Karpas-422 (cell line): ENCODE measurements at regions not wholly inside any gene's neighbourhood (a gene's known extent, or its start where the extent isn't known, plus 50 kb on each side); places are given as distances from the start of the nearest gene placed in this dataset.

Experiments used
- DNase-seq: peaks from one replicate; pipeline ENCODE4 v3.0.0-alpha.2; 2015
- H2AFZ ChIP-seq: fragments of 200-600 bp; sonication (generic); 2 replicates; pipeline ENCODE4 v1.6.1; 2014; ENCODE audit warnings: antibody characterized with exemption, low read length, mixed read lengths
- H3K27ac ChIP-seq: fragments of 200-600 bp; sonication (generic); 2 replicates; pipeline ENCODE4 v1.5.1; 2014; ENCODE audit warnings: mild to moderate bottlenecking, low read length, moderate library complexity
- H3K27me3 ChIP-seq: fragments of 200-600 bp; sonication (generic); 2 replicates; pipeline ENCODE4 v1.6.1; 2014; ENCODE audit warnings: low read length, mixed read lengths
- H3K36me3 ChIP-seq: fragments of 200-600 bp; sonication (generic); 2 replicates; pipeline ENCODE4 v1.6.1; 2014; ENCODE audit warnings: low read length, mixed read lengths; ENCODE audit not compliant: insufficient read depth
- H3K4me1 ChIP-seq: fragments of 200-600 bp; sonication (generic); 2 replicates; pipeline ENCODE4 v1.6.1; 2014; ENCODE audit warnings: mild to moderate bottlenecking, low read length, mixed read lengths
- H3K4me2 ChIP-seq: fragments of 200-600 bp; sonication (generic); 2 replicates; pipeline ENCODE4 v1.6.1; 2014; ENCODE audit warnings: low read length, low read depth, mild to moderate bottlenecking; ENCODE audit not compliant: poor library complexity, severe bottlenecking
- H3K4me3 ChIP-seq: fragments of 200-600 bp; sonication (generic); 2 replicates; pipeline ENCODE4 v1.5.1; 2014; ENCODE audit warnings: mild to moderate bottlenecking, antibody characterized with exemption, low read length, mixed read lengths
- H3K79me2 ChIP-seq: fragments of 200-600 bp; sonication (generic); 2 replicates; pipeline ENCODE4 v1.6.1; 2014; ENCODE audit warnings: mild to moderate bottlenecking, low read length, mixed read lengths
- H3K9ac ChIP-seq: fragments of 200-600 bp; sonication (generic); 2 replicates; pipeline ENCODE4 v1.6.0; 2014; ENCODE audit warnings: low read length
- H3K9me2 ChIP-seq: fragments of 200-600 bp; sonication (generic), shearing (Covaris generic); replicated peaks from 2 replicates; pipeline ENCODE4 v1.6.0; 2014; ENCODE audit warnings: mild to moderate bottlenecking, low read length, moderate library complexity; ENCODE audit not compliant: insufficient read depth
- H3K9me3 ChIP-seq: fragments of 300-700, 200-600 bp; sonication (generic); 2 replicates; pipeline ENCODE4 v1.6.1; 2014; ENCODE audit warnings: low read length, mixed read lengths
- H4K20me1 ChIP-seq: fragments of 200-600 bp; sonication (generic); 2 replicates; pipeline ENCODE4 v1.6.1; 2014; ENCODE audit warnings: mild to moderate bottlenecking, antibody characterized with exemption, low read length, low read depth; ENCODE audit not compliant: insufficient read depth

DNA sequence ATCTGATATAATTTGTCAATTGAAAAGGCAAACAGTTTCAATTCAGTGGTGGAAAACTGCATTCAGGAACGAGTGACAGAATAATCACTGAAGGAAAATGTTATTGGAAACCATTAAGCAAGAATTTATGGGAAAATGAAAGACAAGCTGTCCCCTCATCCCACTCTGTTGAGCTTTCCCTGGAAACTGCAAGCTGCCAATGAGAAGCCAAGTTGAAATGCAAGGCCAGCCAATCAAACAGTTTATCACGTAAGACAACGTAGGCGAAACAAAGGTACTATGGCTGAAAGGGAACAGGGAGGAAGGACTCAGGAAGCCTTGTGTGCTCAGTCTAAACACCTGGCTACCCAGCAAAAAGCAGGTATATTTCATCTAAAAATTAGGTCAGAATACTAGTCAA, 187.9 kb upstream of the ATP10A start:
- no peak for DNase-seq
- Histone ChIP-seq H3K36me3 (no peaks in the 10 kb centered on the region), H3K4me2 (no peak overlapping the region), H3K27ac (no peak overlapping the region), H4K20me1 (no peaks in the 10 kb centered on the region), H3K9me2 (no peaks in the 10 kb centered on the region), H3K9me3 (peaks cover 25% of the 10 kb centered on the region), H2AFZ (no peak overlapping the region), H3K4me3 (no peak overlapping the region), H3K79me2 (no peaks in the 10 kb centered on the region), H3K27me3 (no peaks in the 10 kb centered on the region), H3K4me1 (no peaks in the 10 kb centered on the region), H3K9ac (no peak overlapping the region)

GRCh38 chr15:26049900-26050657, 187.0 kb upstream of the ATP10A start:
- peaks cover 25% of the 10 kb centered on the region for H3K9me3 ChIP-seq
- H3K79me2 ChIP-seq = no peaks in the 10 kb centered on the region
- no peak overlapping the region for H2AFZ ChIP-seq
- H3K4me3 ChIP-seq = no peak overlapping the region
- no peaks in the 10 kb centered on the region for H4K20me1 ChIP-seq
- H3K27ac ChIP-seq = no peak overlapping the region
- no peaks in the 10 kb centered on the region for H3K27me3 ChIP-seq
- no peaks in the 10 kb centered on the region for H3K4me1 ChIP-seq
- no peak for DNase-seq
- no peaks in the 10 kb centered on the region for H3K9me2 ChIP-seq
- H3K4me2 ChIP-seq = no peak overlapping the region
- H3K9ac ChIP-seq = no peak overlapping the region
- no peaks in the 10 kb centered on the region for H3K36me3 ChIP-seq

GRCh38 chr15:26048669-26049068, 185.5 kb upstream of the ATP10A start:
- no peaks in the 10 kb centered on the region for H3K9me2 ChIP-seq
- no peak overlapping the region for H2AFZ ChIP-seq
- no peak for DNase-seq

DNA sequence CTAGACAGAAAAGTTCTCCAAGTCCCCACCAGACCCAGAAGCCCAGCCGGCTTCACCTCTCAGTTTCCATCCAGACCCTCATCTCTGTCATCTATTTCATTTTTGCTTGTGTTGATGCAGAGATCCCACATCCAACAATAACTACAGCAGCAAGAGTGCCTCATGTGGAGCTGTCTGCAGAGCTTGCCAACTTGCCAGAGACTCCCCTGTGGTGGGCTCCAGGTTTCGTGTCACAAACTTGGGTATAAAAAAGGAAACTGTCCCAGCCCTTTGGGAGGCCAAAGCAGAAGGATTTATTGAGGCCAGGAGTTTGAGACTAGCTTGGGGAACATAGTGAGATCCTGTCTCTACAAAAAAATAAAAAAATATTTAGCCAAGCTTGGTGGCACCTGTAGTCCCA, 182.4 kb upstream of the ATP10A start:
- no peak overlapping the region for H3K4me3 ChIP-seq
- no peaks in the 10 kb centered on the region for H3K4me1 ChIP-seq
- H2AFZ ChIP-seq = no peak overlapping the region
- no peak overlapping the region for H3K9ac ChIP-seq
- peaks cover 28% of the 10 kb centered on the region for H3K9me3 ChIP-seq
- no peak for DNase-seq
- H3K36me3 ChIP-seq = no peaks in the 10 kb centered on the region
- no peaks in the 10 kb centered on the region for H3K27me3 ChIP-seq
- H3K79me2 ChIP-seq = no peaks in the 10 kb centered on the region
- no peak overlapping the region for H3K27ac ChIP-seq
- no peak overlapping the region for H3K4me2 ChIP-seq
- no peaks in the 10 kb centered on the region for H4K20me1 ChIP-seq
- H3K9me2 ChIP-seq = no peaks in the 10 kb centered on the region

More at GRCh38 chr15:26048669-26049068, 185.5 kb upstream of the ATP10A start:
- H3K27ac ChIP-seq = no peak overlapping the region
- H3K27me3 ChIP-seq = no peaks in the 10 kb centered on the region
- H3K4me3 ChIP-seq = no peak overlapping the region
- H3K36me3 ChIP-seq = no peaks in the 10 kb centered on the region
- no peaks in the 10 kb centered on the region for H3K4me1 ChIP-seq
- H3K9ac ChIP-seq = no peak overlapping the region
- no peak overlapping the region for H3K4me2 ChIP-seq
- H3K9me3 ChIP-seq = peaks cover 28% of the 10 kb centered on the region
- H4K20me1 ChIP-seq = no peaks in the 10 kb centered on the region
- no peaks in the 10 kb centered on the region for H3K79me2 ChIP-seq

- H3K4me2 ChIP-seq = no peak overlapping the region
- no peak overlapping the region for H3K27ac ChIP-seq
- no peaks in the 10 kb centered on the region for H3K4me1 ChIP-seq
- no peak overlapping the region for H3K9ac ChIP-seq
- no peak for DNase-seq
- no peaks in the 10 kb centered on the region for H3K9me2 ChIP-seq
- no peak overlapping the region for H2AFZ ChIP-seq
- H4K20me1 ChIP-seq = no peaks in the 10 kb centered on the region
- no peak overlapping the region for H3K4me3 ChIP-seq
- H3K79me2 ChIP-seq = no peaks in the 10 kb centered on the region
- no peaks in the 10 kb centered on the region for H3K36me3 ChIP-seq
- no peaks in the 10 kb centered on the region for H3K27me3 ChIP-seq
- peaks cover 16% of the 10 kb centered on the region for H3K9me3 ChIP-seq
Measured at GRCh38 chr15:26043018-26043417, 179.9 kb upstream of the ATP10A start.

DNA sequence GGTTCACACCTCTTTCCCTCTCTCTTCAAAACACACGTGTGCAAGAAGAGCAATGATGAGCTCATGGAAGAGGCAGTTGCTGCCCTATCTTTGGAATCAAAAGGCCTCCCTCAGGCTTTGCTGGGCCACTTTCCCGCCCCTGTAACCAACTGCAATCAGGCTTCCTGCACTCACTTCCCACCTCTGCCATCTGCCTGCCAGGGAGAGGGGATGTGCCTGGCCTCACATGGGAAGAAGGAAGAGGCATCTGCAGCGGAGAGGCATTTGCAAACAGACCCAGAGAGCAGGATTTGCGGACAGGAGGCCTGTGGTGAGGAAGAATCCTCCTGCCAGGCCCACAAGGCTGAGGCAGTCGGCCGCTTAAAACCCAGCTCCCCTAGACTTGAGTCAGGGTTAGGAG, 175.6 kb upstream of the ATP10A start:
- Histone ChIP-seq H3K36me3 (no peaks in the 10 kb centered on the region), H3K4me3 (no peak overlapping the region)

DNA sequence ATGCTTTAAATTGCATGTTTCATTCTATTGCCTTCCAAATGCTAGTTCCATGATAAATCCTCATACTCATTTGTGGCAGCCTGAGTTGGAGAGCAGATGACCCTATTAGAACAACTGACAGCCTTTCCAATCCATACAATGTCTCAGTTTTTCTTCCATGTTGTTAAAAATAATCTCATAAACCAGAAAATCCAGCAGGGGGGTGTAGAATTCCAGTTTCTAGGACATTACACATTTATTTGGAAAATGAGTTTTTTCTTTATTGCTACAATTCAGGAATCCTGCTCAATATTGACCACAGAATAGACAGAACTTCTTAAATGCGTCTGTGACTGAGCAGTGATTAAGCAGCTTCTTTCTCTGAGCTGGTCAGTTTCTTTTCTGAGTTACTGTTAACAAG, 174.2 kb upstream of the ATP10A start:
- Histone ChIP-seq H3K27me3 (no peaks in the 10 kb centered on the region), H3K9ac (no peak overlapping the region)

More for the DNA sequence above, 175.6 kb upstream of the ATP10A start:
- Histone ChIP-seq H3K4me1 (no peaks in the 10 kb centered on the region), H3K4me2 (no peak overlapping the region), H4K20me1 (no peaks in the 10 kb centered on the region), H3K9me3 (peaks cover 28% of the 10 kb centered on the region), H3K79me2 (no peaks in the 10 kb centered on the region), H3K9me2 (no peaks in the 10 kb centered on the region), H3K9ac (no peak overlapping the region), H2AFZ (no peak overlapping the region), H3K27ac (no peak overlapping the region), H3K27me3 (no peaks in the 10 kb centered on the region)
- DNase-seq = no peak

DNA sequence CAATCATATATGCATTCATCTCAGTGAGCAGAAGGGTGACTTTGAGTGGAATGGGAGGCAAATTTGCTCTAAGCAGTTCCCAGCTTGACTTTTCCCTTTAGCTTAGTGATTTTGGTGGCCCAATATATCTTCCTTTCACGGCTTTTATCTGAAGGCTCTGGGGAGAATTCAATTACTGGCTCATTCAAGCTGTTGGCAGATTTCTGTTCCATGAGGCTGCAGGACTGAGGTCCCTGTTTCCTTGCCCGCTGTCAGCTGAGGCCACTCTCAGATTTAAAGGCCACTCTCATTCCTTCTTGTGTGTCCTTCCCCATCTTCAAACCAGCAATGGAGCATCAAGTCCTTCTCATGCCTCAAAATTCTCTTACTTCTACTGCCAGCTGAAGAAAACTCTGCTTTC, 170.4 kb upstream of the ATP10A start:
- Histone ChIP-seq H3K27me3 (no peaks in the 10 kb centered on the region), H3K4me2 (no peak overlapping the region), H3K9ac (no peak overlapping the region), H3K9me3 (peaks cover 25% of the 10 kb centered on the region), H4K20me1 (no peaks in the 10 kb centered on the region), H3K36me3 (no peaks in the 10 kb centered on the region), H3K4me3 (no peak overlapping the region), H3K27ac (no peak overlapping the region), H3K79me2 (no peaks in the 10 kb centered on the region), H3K4me1 (no peaks in the 10 kb centered on the region), H3K9me2 (no peaks in the 10 kb centered on the region), H2AFZ (no peak overlapping the region)
- no peak for DNase-seq

More for the DNA sequence above, 174.2 kb upstream of the ATP10A start:
- no peak for DNase-seq
- H2AFZ ChIP-seq = no peak overlapping the region
- H3K4me3 ChIP-seq = no peak overlapping the region
- H3K36me3 ChIP-seq = no peaks in the 10 kb centered on the region
- H3K9me3 ChIP-seq = peaks cover 21% of the 10 kb centered on the region
- no peaks in the 10 kb centered on the region for H3K4me1 ChIP-seq
- H4K20me1 ChIP-seq = no peaks in the 10 kb centered on the region
- no peaks in the 10 kb centered on the region for H3K9me2 ChIP-seq
- no peak overlapping the region for H3K4me2 ChIP-seq
- no peak overlapping the region for H3K27ac ChIP-seq
- H3K79me2 ChIP-seq = no peaks in the 10 kb centered on the region
